Right atrium auricular region (tissue), 2 donors: ENCODE measurements at regions not wholly inside any gene's neighbourhood (a gene's known extent, or its start where the extent isn't known, plus 50 kb on each side); places are given as distances from the start of the nearest gene placed in this dataset.

Source experiments
- DNase-seq: peaks from one replicate; pipeline ENCODE4 v3.0.0-alpha.2; 2019; ENCODE audit warnings: low spot score
- H3K27ac ChIP-seq, 2 donors: fragments of 200-600 bp; sonication (generic); 1 replicate in 1 of 2; 2 replicates in 1 of 2; pipeline ENCODE4 v1.5.1; 2016 to 2019
- H3K27me3 ChIP-seq, 2 donors: fragments of 200-600 bp; sonication (generic); one replicate each; pipeline versions ENCODE4 v1.5.1 to v1.6.0; 2017 to 2019
- H3K36me3 ChIP-seq: fragments of 200-600 bp; sonication (generic); one replicate; pipeline ENCODE4 v1.5.1; 2016
- H3K4me1 ChIP-seq, 2 donors: fragments of 200-600 bp; sonication (generic); one replicate each; pipeline versions ENCODE4 v1.5.1 to v1.6.0; 2017 to 2019
- H3K4me3 ChIP-seq, 2 donors: fragments of 200-600 bp; sonication (generic); 1 replicate in 1 of 2; 2 replicates in 1 of 2; pipeline ENCODE4 v1.5.1; 2017 to 2019; ENCODE audit warnings: mild to moderate bottlenecking in 1 of 2, moderate library complexity in 1 of 2
- H3K9me3 ChIP-seq, 2 donors: fragments of 200-600 bp; sonication (generic); one replicate each; pipeline ENCODE4 v1.5.1; 2019
- TF ChIP-seq, protein P1 (sequence below), 2 donors: fragments of 200-600 bp; sonication (generic); IDR thresholded peaks; one replicate each; pipeline ENCODE4 v1.5.1; 2019; ENCODE audit warnings: antibody characterized with exemption in 2 of 2

DNA sequence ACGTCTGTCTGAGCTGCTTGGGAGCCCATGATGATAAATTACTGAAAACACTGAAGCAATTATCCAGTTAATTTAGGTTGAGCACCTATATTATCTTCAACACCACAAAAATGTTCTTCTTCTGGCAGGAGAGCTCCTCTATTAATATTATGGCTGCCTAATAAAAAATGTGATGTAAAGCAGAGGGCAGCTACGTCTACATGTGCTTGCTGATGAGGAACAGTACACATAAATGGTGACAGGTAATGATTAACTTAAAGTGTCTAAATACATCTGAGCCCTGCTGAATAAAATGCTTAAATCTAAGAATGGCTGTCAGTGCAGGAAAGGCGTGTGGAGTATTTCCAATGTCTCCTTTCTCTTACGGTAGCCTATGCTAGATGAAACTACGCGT, 131.3 kb upstream of the NR3C1 start:
- H3K27me3 ChIP-seq, result no peaks in the 10 kb centered on the region
- H3K27ac ChIP-seq, result no peak overlapping the region
- H3K9me3 ChIP-seq, result peaks cover 0 to 13% of the 10 kb centered on the region in 2 donors
- H3K4me3 ChIP-seq, result no peak overlapping the region
- DNase-seq, result no peak
- TF ChIP-seq, protein P1, sequence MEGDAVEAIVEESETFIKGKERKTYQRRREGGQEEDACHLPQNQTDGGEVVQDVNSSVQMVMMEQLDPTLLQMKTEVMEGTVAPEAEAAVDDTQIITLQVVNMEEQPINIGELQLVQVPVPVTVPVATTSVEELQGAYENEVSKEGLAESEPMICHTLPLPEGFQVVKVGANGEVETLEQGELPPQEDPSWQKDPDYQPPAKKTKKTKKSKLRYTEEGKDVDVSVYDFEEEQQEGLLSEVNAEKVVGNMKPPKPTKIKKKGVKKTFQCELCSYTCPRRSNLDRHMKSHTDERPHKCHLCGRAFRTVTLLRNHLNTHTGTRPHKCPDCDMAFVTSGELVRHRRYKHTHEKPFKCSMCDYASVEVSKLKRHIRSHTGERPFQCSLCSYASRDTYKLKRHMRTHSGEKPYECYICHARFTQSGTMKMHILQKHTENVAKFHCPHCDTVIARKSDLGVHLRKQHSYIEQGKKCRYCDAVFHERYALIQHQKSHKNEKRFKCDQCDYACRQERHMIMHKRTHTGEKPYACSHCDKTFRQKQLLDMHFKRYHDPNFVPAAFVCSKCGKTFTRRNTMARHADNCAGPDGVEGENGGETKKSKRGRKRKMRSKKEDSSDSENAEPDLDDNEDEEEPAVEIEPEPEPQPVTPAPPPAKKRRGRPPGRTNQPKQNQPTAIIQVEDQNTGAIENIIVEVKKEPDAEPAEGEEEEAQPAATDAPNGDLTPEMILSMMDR (IDR thresholded peaks at IDR 0.05), result no peak
- no peaks in the 10 kb centered on the region for H3K36me3 ChIP-seq
- no peaks in the 10 kb centered on the region for H3K4me1 ChIP-seq

DNA sequence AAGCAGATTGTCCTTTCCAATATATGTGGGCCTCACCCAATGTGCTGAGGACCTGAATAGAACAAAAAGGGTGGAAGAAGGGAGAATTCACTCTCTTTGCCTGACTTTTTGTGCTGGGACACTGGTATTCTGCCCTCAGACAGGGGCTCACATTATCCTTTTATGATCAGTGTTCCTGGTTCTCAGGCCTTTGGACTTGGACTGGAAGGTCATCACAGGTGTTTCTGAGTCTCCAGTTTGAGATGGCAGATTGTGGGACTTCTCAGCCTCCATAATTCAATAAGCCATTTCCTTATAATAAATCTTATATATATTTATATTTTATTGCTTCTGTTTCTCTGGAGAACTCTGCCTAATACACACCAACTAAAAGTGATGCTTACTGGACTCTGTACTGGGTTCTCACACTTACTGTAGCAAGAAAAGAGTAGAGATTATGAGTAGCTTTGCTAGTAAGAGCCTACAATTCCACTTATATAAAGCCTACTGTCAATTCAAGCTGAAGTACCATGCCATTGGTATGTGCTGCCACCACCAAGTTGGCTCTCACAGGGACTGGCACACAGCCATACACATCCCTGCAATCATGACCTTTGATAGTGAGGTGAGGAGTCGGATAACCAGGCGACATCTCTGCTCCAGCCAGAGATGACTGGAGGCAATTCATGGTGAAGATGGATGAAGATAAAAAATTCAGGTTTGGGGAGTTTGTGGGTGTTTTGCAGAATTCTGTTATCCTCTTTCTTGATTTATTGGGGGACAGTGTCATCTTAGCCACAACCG, 130.7 kb upstream of the NR3C1 start:
- Histone ChIP-seq H3K27ac (no peak overlapping the region), H3K27me3 (no peaks in the 10 kb centered on the region), H3K36me3 (no peaks in the 10 kb centered on the region), H3K4me1 (no peaks in the 10 kb centered on the region), H3K4me3 (no peak overlapping the region), H3K9me3 (peaks cover 0 to 7% of the 10 kb centered on the region in 2 donors)
- no peak for DNase-seq
- TF ChIP-seq, protein P1 (IDR thresholded peaks at IDR 0.05), result no peak

DNA sequence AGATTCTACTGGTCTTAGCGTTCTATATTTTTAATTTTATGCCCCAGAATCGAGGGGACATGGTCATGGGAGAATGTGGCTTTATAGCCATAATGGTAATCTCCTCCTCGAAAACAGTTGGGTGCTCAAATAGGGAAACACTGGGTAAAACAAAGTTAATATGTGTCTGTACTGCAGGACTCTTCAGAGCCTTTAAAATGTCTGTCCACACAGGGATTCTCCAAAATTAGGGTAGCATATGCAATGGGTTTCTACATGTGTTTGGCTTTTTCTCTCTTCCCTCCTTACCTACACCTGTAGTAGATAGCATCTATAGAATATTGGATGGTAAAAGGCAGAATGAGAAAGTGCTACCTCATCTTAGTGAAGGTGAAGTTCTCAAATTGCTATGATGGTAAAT, 130.0 kb upstream of the NR3C1 start:
- Histone ChIP-seq H3K9me3 (peaks cover 0 to under 1% of the 10 kb centered on the region in 2 donors), H3K4me3 (no peak overlapping the region), H3K27me3 (no peaks in the 10 kb centered on the region), H3K27ac (no peak overlapping the region), H3K4me1 (no peaks in the 10 kb centered on the region), H3K36me3 (no peaks in the 10 kb centered on the region)
- DNase-seq, result no peak
- TF ChIP-seq, protein P1 (IDR thresholded peaks at IDR 0.05), result no peak

DNA sequence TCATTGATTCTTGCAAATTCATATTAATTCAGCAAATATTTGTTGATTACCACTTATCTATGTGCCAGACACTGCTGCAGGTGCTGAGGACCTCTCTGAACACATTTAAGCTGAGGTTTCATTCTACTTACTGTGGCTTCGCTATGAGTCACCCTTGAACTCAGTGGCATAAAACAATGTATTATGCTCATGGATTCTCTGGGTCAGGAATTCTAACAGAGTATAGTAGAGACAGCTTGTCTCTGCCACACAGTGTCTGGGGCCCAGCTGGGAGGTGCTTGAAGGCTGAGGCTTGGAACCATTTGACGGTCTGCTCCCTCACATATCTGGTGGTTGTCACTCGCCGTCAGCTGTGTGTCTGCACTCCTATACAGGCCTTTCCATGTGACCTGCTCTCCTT, 124.3 kb upstream of the NR3C1 start:
- DNase-seq, result no peak
- no peak overlapping the region for H3K27ac ChIP-seq
- no peaks in the 10 kb centered on the region for H3K9me3 ChIP-seq
- no peaks in the 10 kb centered on the region for H3K36me3 ChIP-seq
- no peaks in the 10 kb centered on the region for H3K27me3 ChIP-seq
- no peaks in the 10 kb centered on the region for H3K4me1 ChIP-seq
- H3K4me3 ChIP-seq, result no peak overlapping the region
- TF ChIP-seq, protein P1 (IDR thresholded peaks at IDR 0.05), result no peak

DNA sequence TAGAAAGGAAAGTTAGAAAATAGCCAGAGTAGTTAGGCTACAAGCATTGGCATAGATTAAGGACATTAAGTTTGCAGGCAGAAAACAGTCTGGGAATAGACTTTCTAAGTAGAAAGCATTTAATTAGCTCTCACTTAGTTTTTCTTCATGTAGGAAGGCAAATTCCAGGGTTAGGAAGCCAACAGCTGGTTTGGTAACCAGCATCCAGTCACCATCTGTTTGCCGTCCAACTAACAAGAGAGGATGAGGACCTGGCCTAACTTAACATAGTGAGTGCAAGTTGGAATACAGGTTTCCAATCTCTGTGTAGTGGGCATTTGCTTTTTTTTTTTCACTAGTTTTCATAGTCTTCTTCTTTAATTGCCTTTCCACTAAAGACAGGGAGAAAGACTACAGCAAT, 121.7 kb upstream of the NR3C1 start:
- Histone ChIP-seq H3K36me3 (no peaks in the 10 kb centered on the region), H3K27me3 (no peaks in the 10 kb centered on the region), H3K9me3 (no peaks in the 10 kb centered on the region), H3K4me3 (no peak overlapping the region), H3K27ac (no peak overlapping the region), H3K4me1 (no peaks in the 10 kb centered on the region)
- no peak for DNase-seq
- TF ChIP-seq, protein P1 (IDR thresholded peaks at IDR 0.05), result no peak
